ENCODE measurements at regions not wholly inside any gene's neighbourhood (a gene's known extent, or its start where the extent isn't known, plus 50 kb on each side); places are given as distances from the start of the nearest gene placed in this dataset.

- TF ChIP-seq CTCF (IDR thresholded peaks at IDR 0.05): no peak
- TF ChIP-seq POLR2AphosphoS5 (IDR thresholded peaks at IDR 0.05): no peak
Measured at GRCh38 chr13:80036845-80037504, 304.0 kb downstream of the SPRY2 start.

All from breast epithelium (tissue), 3 donors.